DLD1 (cell line): ENCODE measurements at regions not wholly inside any gene's neighbourhood (a gene's known extent, or its start where the extent isn't known, plus 50 kb on each side); places are given as distances from the start of the nearest gene placed in this dataset.

Experiments used
- in situ Hi-C: cut with HindIII; loops from 2 replicates; pipeline ENCODE4 v1.10.0; 2017; ENCODE audit warnings: low sequenced_read_pairs

DNA sequence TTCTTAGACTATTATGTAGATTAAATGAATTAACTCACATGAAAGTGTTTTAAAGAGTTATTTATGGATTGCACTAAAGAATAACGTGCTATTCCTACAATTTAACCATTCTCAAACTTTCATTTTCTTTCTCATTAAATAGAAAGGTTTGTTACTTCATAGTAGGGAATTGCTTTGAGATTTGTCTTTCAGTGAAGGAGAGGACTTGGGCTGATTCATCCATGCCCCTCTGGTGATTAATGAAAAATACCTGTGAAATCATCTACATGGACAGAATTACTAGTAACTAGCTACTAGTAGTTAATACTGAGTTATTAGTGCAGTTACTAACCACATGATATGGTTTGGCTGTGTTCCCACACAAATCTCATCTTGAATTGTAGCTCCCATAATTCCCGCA is 275.8 kb upstream of the CDH20 start:
- in situ Hi-C loops = no loop called here

DNA sequence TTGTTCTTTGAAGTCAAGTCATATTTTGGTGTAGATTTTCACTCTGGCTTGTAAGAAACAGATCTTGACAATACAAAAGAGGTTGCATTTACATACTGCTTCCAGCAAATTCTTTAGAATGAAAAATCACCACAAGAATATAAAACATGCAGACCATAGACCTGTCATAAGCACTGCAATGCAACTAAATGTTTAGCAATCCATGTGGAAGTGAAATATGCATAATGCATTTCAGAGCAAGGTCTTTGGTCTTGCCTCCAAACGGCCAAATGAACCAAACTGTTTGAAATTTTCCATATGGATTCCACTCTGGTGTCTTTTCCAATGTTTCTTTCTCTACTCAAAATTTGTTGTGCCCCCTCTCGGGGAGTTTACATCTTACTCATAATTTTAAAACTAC is 271.0 kb upstream of the CDH20 start:
- in situ Hi-C loops = no loop called here

DNA sequence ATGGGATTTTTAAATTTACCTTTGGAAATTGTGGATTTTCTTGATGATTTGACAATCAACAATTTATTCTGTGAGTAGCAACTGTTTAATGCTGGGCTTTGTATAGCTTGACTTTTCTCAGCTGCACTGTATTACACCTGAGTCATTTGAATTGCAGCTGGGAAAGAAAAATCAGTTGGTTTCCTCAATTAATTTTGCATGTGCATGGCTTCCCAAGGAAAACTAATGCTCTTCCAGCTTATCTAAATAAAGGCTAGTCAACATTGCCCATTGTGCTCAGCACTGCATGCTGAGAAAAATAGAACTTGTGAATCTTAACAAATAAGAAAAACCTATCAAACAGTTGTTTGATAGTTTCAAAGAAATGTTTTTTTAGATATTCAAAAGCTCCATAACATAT is 268.3 kb upstream of the CDH20 start:
- in situ Hi-C loops = no loop called here

DNA sequence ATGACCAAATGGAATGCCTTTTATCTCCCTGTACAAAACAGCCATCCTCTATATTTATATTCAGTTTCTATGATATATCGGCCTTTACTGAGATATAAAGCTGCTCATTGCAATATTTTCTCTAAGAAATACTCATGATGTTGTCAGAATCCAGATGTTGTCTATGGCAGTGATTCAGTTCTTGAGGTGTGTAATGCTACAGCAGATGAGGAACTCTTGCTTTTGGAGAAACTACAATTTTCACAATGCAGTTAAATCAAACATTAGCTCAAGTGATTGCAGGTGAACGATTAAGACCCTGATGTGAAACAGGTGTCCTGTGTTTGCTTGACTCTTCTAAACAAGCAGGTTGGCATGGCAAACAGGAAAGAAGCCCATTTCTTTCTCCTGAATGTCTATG is 256.2 kb upstream of the CDH20 start:
- in situ Hi-C loops = no loop called here

DNA sequence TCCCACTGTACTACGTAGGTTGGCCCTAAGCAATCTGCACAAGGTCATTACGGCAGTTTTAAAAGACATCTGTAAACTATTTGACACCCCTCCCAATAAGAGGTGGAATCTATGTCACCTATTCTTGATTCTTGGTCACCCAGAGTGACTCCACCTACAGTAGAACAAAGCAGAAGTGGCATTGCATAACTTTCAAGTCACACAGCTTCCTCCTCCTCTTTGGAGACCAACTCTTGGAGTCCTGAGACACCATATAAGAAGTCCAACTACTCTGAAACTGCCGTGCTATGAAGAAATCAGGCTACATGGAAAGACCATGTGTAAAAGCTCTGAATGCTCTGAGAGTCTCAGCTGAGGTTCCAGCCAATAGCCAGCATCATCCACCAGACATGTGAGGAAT is 253.5 kb upstream of the CDH20 start:
- in situ Hi-C loops = no loop called here

DNA sequence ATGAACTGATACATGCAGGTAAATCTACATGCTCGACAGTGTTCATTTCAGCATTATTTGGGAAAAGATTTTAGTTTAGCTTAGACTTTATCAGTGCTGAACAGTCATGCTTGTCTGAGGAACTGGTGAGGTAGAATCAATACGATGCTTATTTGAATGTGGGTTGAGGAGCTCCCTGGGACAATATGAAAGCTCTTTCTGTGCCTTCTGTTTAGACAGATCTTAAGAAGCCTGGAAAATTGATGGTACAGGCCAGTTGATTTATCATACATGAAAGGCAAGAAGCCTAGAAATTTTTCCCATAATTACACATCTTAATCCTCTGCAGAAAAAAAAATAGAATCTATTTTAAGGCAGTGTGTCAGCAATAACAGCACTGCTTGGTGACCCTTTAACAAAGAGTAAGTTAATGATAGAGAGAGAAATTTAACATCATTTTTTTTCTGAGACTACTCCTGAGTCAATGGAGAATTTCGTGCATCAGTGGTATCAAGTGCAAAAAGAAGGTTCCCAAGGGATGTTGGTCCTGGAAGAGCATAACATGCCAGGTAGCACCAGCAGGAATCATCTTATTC is 252.2 kb upstream of the CDH20 start:
- in situ Hi-C loops = no loop called here

DNA sequence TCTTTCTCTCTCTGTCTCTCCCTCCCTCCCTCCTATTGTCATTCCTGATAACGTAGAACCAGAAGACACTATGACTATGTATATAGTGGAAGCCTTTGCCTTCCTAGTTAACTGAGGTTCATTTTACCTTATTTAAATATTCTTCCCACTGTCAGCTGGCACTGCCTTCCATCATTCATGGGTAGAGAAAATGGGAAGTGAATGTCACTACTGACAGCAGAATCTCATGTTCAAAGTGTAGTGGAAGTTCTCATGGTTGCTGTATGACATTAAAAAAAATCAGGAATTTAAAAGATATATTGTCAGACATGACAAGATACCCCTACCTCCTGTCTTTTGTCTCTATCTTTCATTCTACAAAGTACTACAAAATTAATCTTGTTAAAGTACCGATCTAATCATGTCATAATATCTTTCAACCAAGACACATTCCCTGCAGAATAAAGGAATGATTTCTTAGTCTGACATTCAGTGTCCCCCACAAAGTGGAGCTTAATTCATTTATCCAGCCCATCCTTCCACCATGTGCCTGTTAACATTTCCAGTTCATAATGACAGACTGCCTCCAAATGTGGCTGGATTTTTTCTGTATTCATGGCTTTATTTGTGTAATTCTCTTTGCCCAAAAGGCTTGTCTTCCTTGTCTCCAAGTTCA is 250.1 kb upstream of the CDH20 start:
- in situ Hi-C loops = no loop called here

DNA sequence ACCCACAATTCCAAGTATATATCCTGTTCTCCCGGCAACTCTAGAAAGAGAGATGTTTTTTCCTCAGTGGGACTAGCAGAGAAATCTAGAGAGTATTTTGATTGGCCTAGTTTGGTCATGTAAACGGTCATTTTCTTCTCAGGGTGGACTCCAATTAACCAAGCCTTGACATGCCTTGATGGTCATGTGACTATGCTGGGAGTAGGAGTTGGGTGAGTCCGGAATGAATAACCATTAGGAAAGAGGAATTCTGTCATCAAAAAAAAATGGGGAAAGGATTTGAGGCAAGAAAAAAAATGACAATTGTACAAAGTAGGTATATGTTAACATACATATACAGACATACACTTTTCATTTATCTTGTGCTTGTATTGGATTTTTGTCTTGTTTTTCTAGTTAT is 248.2 kb upstream of the CDH20 start:
- in situ Hi-C loops = no loop called here

DNA sequence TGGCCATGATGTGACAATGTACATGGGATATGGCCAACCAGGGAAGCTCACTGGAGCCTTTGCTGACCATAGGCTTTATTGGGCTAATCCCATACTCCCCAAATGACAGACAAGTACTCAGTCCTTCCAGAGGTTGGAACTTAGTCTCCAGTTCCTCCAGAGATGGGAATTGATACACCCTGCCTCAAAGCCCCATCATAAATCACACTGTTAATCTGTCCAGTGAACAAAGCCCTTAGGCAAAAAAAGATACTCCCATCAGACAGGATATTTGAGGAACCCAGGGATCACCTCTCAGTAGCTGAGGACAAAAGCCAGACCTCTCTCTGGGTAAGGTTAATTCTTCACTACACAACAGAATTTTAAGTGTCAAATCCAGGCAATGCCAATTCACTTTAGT is 247.5 kb upstream of the CDH20 start:
- in situ Hi-C loops = no loop called here

DNA sequence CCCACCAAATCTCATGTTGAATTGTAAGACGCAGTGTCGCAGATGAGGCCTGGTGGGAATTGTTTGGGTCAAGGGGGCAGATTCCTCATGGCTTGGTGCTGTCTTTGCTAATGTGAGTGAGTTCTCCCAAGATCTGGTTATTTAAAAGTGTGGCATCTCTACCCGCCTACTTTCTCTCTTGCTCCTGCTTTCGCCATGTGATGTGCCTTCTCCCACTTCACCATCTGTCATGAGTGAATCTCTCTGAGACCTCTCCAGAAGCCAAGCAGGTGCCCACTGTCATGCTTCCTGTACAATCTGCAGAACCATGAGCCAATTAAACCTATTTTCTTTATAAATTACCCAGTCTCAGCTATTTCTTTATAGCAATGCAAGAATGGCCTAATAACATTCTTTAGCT is 246.6 kb upstream of the CDH20 start:
- in situ Hi-C loops = no loop called here

DNA sequence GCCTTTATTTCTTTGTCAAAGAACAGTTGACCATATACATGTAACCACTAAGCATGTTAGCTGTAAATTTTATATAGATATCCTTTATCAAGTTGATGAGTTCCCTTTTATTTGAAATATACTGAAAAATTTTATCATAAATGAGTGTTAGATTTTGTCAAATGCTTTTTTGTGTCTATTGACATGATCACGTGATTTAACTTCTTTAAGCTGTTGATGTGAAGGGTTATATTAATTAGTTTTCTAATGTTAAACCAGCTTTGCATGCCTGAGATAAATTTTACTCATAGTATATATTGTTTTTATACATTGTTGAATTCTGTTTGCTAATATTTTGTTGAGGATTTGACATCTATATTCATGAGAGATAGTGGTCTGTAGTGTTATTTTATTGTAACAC is 241.9 kb upstream of the CDH20 start:
- in situ Hi-C loops = no loop called here

DNA sequence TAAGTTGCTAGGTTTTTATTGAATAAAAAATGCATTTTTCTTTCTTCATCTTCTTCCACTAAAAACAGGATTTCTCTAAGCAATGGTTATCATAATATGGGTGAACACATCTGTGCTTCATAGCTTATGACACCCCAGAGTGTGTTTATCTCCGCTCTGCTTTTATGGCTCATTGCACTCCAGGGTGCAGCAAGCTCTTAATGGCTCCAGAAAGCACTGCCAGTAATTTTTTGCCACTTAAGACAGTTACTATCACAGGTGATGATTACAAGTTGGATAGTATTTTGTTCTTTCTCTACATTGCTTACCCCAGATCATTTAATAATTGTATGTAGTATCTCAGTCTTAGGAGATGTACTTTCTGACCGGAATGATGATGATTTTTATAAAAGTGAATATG is 239.3 kb upstream of the CDH20 start:
- in situ Hi-C loops = no loop called here

DNA sequence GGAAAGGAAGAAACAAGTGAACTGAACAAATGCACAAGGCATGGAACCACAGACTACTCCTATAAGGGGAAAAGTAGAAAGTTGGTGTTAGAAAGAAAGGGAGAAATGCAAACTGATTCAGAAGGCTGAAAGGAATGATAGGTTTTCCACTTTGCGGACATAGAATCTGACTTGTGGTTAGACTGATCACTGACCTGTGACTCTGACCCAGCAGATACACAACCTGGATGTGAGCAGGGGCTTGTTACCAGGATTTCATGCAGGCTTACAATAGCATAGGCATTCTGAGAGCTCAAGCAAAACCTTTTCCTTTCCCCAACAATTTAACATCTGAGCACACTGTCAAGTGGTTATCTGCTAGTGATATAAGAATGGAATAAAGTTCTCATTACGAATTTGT is 237.0 kb upstream of the CDH20 start:
- in situ Hi-C loops = no loop called here

DNA sequence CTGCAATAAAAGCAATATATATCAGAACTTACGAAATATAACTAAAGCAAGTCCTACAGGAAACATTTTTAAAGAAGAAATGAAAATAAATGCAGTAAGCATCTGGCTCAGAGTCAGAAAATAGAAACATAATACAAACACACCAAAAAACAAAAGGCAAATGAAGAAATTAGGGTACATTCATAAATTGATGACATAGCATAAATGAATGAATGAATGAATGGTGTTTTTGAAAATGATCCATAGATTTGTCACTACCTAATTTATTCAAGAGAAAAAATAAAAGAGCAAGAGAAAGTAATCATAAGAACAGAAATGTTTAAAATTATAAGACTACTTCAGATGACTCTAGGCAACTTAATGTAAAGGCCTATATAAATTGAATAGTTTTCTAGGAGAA is 226.1 kb upstream of the CDH20 start:
- in situ Hi-C loops = no loop called here

DNA sequence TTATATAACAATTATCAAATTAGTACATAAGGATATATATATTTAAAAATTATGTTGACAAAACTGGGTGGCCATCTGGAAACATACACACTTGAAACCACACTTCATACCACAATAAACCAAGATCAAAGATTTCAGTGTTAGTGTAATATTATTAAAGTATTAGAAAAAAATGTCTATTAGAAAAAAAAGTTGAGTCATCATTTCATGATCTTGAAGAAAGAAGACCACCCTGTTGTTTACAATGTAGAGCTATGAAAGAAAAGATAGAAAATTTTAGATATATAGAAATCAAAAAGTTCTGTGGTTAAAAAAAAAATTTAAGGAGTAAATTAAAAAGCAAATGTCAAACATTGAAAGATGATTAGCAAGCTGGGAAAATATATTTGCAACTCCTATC is 224.5 kb upstream of the CDH20 start:
- in situ Hi-C loops = no loop called here

DNA sequence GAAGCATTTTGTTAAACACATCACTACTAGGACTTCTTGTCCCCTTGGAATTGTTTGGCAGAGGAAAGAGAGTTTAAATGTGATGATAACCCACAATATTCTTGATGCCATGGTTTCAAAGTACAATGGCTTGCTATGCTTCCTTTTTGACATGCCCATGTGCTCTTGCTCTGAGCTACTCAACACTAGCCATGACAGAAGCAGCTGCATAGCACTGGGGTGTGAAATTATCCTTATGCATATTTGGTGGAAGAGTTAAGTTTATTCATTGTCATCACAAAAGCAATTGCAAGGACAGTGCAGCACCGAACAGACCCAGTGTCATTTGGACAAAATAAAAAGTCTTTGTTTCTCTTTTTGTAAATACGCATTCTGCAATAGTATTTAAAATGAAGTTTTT is 209.9 kb upstream of the CDH20 start:
- in situ Hi-C loops = no loop called here

DNA sequence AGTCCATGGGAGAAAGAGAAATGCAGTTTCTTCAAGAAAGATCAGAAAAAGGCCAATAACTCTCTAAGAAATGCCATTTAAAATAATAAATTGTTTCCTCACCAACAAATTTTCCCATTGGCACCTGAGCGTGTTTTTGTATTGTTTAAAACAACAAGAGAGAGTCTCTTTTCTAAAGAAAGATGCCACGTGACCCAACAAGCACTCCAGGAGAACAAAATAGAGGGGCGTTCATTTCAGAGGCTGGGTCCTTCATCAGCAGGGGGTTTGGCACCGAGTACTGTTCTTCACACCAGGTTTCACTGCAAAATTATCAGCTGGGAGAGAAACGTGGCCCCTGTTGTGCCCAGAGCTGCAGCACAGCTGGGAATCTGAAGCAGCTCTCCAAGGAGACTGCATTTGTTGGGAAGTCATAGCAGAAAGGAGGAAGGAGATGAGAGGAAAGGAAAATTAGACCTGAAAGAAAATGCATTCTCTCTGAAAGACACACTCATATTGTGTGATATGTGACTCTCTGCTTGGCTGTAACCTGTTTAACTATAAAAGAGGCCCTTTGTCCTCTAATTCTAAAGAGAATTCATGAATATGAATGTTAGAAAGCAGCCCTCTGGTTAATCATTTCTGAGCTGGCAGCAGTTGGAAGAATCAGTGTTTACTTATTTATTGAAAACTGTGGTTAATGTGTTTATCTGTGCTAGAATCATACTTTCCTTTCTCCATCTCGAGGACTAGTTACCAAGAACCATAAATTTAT is 205.3 kb upstream of the CDH20 start:
- in situ Hi-C loops = no loop called here

DNA sequence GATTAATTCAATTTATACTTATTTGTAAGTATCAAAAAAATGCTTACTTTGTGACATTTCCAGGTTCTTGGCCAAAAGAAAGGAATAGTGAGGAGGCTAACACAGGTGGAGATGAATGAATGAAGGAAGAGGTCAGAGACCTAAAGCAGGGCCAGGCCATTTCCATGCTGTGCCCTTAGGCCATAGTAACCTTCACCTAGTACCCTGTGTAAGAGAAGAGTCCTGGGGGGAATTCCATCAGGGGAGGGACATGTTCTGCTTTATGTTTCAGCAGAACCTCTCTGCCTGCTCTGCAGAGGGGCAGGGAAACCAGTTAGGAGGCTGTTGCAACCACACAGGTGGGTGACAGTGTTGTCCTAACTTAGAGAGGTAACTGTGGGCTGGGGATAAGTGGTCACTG is 204.2 kb upstream of the CDH20 start:
- in situ Hi-C loops = no loop called here

DNA sequence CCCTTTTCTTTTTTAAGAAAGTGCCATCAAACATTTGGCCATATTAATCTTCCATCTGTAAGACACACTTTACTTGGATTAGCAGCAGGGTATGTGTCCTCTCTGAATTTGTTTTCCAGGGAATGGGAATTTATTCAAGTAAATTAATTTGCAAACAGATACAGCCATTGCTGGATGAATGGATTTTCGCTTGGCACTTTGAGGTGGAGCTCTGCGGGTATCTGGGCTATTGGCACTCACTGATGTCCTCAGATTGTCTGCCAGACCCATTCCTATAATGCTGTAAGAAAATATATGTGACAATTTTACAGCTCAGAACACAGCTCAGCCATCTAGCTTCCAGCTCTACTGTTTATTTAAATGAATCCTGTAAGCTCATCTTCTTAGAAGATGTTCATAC is 201.2 kb upstream of the CDH20 start:
- in situ Hi-C loops = no loop called here

DNA sequence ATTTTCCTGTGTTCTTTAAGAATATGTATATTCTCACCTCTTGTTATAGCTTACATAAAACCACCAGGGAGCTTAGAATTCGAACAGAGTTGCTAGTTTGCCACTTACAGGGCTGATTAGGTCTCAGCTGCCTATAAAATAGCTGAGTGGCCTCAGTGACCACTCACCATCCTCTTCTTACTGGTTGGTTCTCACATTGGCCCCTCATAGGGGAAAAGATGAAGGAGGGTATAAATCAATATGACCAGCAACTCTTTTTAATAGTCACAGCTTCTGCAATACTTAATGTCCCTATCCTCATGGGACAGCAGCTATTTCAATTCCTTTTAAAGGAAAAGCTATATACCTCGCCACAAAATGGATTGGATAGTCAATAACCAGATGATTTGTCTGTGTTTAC is 199.4 kb upstream of the CDH20 start:
- in situ Hi-C loops = no loop called here

DNA sequence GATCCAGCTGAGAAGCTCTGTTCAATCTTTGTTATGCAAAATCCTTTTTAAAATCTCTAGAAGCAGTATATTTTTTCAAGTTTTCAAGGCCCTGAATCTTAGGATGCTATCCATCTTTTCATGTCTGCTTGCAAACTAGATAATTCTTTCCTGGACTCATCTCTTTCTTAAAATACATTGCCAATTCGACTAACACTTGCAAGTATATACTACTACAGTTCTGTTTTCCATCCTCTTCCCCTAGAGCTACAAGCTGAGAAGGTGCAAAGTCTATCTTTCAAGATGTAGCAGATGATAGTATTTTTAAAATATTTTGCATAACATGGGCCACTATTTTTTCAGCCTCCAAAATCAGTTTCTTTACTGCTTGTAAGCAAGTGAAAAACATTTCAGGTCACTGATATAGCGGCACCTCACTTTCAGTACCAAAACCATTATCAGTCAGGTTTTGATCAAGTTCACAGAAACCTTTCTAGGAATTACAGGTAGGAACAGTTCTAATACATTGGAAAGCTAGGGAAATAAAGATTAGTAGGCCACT is 196.4 kb upstream of the CDH20 start:
- in situ Hi-C loops = no loop called here

DNA sequence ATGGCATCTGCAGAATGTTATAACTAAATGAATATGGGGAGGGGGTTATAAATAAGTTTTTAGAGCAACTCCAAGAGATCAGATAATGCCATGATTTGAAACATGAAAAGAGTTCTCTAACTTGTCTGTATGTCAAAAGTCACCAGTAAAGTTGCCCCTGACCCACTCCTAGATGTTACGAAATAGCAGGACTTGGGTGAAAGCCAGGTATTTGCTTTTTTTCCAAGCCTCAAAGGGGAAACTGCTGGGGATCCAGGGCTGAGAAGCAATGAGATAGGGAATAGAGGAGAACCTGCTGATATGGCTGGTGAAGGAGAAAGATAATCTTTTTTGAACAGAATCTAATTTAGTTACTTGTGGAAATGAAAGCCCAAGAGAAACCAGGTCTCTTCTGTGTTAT is 191.5 kb upstream of the CDH20 start:
- in situ Hi-C loops = no loop called here
